Fibroblast of skin of right quadriceps (primary cell): ENCODE measurements at regions not wholly inside any gene's neighbourhood (a gene's known extent, or its start where the extent isn't known, plus 50 kb on each side); places are given as distances from the start of the nearest gene placed in this dataset.
"Not testable (repeated sequence)": the region's sequence is repeated elsewhere in the genome, so short reads cannot be mapped to it uniquely, and the experiment has no call there.

ENCODE experiments used
- DNase-seq: peaks from one replicate; pipeline ENCODE4 v3.0.0-alpha.2; 2013

GRCh38 chr16:10275214-10275996, 93.2 kb upstream of the GRIN2A start:
- not testable (repeated sequence) for DNase-seq

GRCh38 chr16:10277597-10277996, 95.4 kb upstream of the GRIN2A start:
- no peak for DNase-seq

GRCh38 chr16:10280262-10281170, 98.3 kb upstream of the GRIN2A start:
- DNase-seq = no peak

GRCh38 chr16:10282367-10282766, 100.1 kb upstream of the GRIN2A start:
- DNase-seq = no peak

GRCh38 chr16:10283246-10283645, 101.0 kb upstream of the GRIN2A start:
- not testable (repeated sequence) for DNase-seq

- not testable (repeated sequence) for DNase-seq
Observed at GRCh38 chr16:10290467-10291105, 95.3 kb upstream of the ATF7IP2 start.

GRCh38 chr16:10292197-10292596, 93.7 kb upstream of the ATF7IP2 start:
- not testable (repeated sequence) for DNase-seq

- DNase-seq = not testable (repeated sequence)
Observed at GRCh38 chr16:10292976-10293375, 92.9 kb upstream of the ATF7IP2 start.

- DNase-seq = not testable (repeated sequence)
Observed at GRCh38 chr16:10294153-10294552, 91.7 kb upstream of the ATF7IP2 start.

- no peak for DNase-seq
Observed at GRCh38 chr16:10296956-10297340, 88.9 kb upstream of the ATF7IP2 start.

- no peak for DNase-seq
Observed at GRCh38 chr16:10297341-10298006, 88.4 kb upstream of the ATF7IP2 start.

GRCh38 chr16:10300905-10301304, 85.0 kb upstream of the ATF7IP2 start:
- DNase-seq = no peak

- DNase-seq = not testable (repeated sequence)
Observed at GRCh38 chr16:10301547-10301946, 84.3 kb upstream of the ATF7IP2 start.

- DNase-seq = no peak
Observed at GRCh38 chr16:10305912-10306311, 79.9 kb upstream of the ATF7IP2 start.

- no peak for DNase-seq
Observed at GRCh38 chr16:10308305-10309193, 77.3 kb upstream of the ATF7IP2 start.

GRCh38 chr16:10309271-10309932, 76.5 kb upstream of the ATF7IP2 start:
- DNase-seq = no peak

GRCh38 chr16:10312008-10312407, 73.9 kb upstream of the ATF7IP2 start:
- DNase-seq = no peak

GRCh38 chr16:10312784-10313724, 72.8 kb upstream of the ATF7IP2 start:
- no peak for DNase-seq

- DNase-seq = no peak
Observed at GRCh38 chr16:10314317-10314716, 71.5 kb upstream of the ATF7IP2 start.

GRCh38 chr16:10314811-10315210, 71.0 kb upstream of the ATF7IP2 start:
- DNase-seq = peak; percentile 15
